ENCODE measurements at regions not wholly inside any gene's neighbourhood (a gene's known extent, or its start where the extent isn't known, plus 50 kb on each side); places are given as distances from the start of the nearest gene placed in this dataset.

GRCh38 chr16:80387318-80387921 lies 153.4 kb upstream of the DYNLRB2 start:
- TF ChIP-seq, protein P1, sequence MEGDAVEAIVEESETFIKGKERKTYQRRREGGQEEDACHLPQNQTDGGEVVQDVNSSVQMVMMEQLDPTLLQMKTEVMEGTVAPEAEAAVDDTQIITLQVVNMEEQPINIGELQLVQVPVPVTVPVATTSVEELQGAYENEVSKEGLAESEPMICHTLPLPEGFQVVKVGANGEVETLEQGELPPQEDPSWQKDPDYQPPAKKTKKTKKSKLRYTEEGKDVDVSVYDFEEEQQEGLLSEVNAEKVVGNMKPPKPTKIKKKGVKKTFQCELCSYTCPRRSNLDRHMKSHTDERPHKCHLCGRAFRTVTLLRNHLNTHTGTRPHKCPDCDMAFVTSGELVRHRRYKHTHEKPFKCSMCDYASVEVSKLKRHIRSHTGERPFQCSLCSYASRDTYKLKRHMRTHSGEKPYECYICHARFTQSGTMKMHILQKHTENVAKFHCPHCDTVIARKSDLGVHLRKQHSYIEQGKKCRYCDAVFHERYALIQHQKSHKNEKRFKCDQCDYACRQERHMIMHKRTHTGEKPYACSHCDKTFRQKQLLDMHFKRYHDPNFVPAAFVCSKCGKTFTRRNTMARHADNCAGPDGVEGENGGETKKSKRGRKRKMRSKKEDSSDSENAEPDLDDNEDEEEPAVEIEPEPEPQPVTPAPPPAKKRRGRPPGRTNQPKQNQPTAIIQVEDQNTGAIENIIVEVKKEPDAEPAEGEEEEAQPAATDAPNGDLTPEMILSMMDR (IDR thresholded peaks at IDR 0.05; ENCODE audit: extremely low read depth in 1 of 2, insufficient read depth in 1 of 2, low read depth in 1 of 2, low read length in 2 of 2): no peak
- no peak for TF ChIP-seq POLR2A (IDR thresholded peaks at IDR 0.05; ENCODE audit: low read depth, low read length)
- TF ChIP-seq EZH2 (IDR thresholded peaks at IDR 0.05; ENCODE audit: borderline replicate concordance, low read depth, low read length, severe bottlenecking): no peak
- TF ChIP-seq MAX (IDR thresholded peaks at IDR 0.05; ENCODE audit: insufficient read depth, insufficient read length): no peak

Data from endothelial cell of umbilical vein (primary cell).